T-helper 17 cell (primary cell): ENCODE measurements at regions not wholly inside any gene's neighbourhood (a gene's known extent, or its start where the extent isn't known, plus 50 kb on each side); places are given as distances from the start of the nearest gene placed in this dataset.
"Not testable (repeated sequence)": the region's sequence is repeated elsewhere in the genome, so short reads cannot be mapped to it uniquely, and the experiment has no call there.

ENCODE experiments used
- ATAC-seq: fragments of 150-1000 bp; cut with Tn5 transposase; 2 replicates; pipeline ENCODE4 v1.10.0; 2021; ENCODE audit warnings: mild to moderate bottlenecking, moderate library complexity
- DNase-seq, 3 donors: peaks; one replicate each; pipeline versions ENCODE4 v3.0.0 to v3.0.0-alpha.2; 2020 to 2021
- H3K9me3 ChIP-seq: one replicate; pipeline ENCODE4 v1.7.0; 2013; ENCODE audit warnings: low read length, mild to moderate bottlenecking; ENCODE audit not compliant: control insufficient read depth, poor library complexity, severe bottlenecking
- H3K27ac Mint-ChIP-seq: one replicate; pipeline ENCODE4 v1.8.0; 2022; ENCODE audit warnings: mild to moderate bottlenecking, moderate library complexity, mixed read lengths
- H3K27me3 Mint-ChIP-seq: one replicate; pipeline ENCODE4 v1.8.0; 2022; ENCODE audit warnings: mixed read lengths
- H3K36me3 Mint-ChIP-seq: one replicate; pipeline ENCODE4 v1.8.0; 2022; ENCODE audit warnings: low read depth, mixed read lengths
- H3K4me1 Mint-ChIP-seq: one replicate; pipeline ENCODE4 v1.8.0; 2022; ENCODE audit warnings: mild to moderate bottlenecking, mixed read lengths
- H3K4me3 Mint-ChIP-seq: one replicate; pipeline ENCODE4 v1.8.0; 2022; ENCODE audit warnings: mild to moderate bottlenecking, moderate library complexity, mixed read lengths

DNA sequence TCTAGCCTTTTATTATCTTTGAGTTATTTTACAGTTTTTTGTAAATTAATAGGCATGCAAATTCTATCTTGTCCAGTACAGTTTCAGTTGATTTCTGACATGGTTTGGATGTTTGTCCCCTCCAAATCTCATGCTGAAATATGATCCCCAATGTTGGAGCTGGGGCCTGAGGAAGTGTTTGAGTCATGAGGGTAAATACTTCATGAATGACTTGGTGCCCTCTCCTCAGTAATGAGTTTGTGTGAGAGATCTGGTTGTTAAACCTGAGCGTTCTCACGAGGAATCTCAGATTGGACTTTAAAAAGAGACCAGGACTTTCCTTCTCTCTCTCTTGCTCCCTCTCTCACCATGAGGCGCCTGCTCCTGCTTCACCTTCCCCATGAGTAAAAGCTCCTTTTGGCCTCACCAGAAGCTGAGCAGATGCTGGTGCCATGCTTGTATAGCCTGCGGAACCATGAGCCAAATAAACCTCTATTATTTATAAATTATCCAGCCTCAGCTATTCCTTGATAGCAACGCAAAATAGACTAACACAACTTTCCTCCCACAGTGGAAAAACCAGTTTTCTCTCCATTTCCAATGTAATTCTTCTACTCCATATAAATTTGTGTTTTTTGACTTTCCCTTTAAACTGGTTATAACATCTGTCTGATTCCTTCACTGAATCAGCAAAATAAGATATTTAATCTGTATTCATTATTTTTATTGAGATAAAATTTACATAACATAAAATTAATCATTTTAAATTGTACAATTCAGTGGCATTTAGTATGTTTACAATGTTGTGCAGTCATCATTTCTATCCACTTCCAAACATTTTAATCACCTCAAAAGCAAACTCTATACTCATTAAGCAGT lies 78.7 kb upstream of the PRSS16 start:
- Mint-ChIP-seq H3K27ac (peak overlapping the region; percentile 19), H3K4me1 (no peaks in the 10 kb centered on the region), H3K4me3 (no peak overlapping the region), H3K27me3 (no peaks in the 10 kb centered on the region), H3K36me3 (no peaks in the 10 kb centered on the region)
- ATAC-seq, result no peak
- H3K9me3 ChIP-seq, result no peaks in the 10 kb centered on the region
- no peak for DNase-seq

- not testable (repeated sequence) for H3K4me3 Mint-ChIP-seq, H3K36me3 Mint-ChIP-seq, H3K27ac Mint-ChIP-seq, H3K9me3 ChIP-seq, ATAC-seq, H3K27me3 Mint-ChIP-seq, DNase-seq, H3K4me1 Mint-ChIP-seq
Observed at GRCh38 chr6:27172524-27173231, 74.8 kb upstream of the PRSS16 start.

DNA sequence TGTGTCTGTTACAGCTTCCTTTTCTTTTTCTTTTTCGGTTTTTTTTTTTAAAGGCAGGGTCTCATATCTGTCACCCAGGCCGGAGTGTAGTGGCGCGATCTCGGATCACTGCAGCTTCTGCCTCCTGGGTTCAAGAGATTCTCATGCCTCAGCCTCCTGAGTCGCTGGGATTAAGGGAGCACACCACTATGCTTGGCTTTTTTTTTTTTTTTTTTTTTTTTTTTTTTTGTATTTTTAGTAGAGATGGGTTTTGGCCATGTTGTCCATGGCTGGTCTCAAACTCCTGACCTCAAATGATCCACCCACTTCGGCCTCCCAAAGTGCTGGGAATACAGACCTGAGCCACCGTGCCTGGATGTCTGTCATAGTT lies 74.3 kb upstream of the PRSS16 start:
- H3K4me3 Mint-ChIP-seq, DNase-seq, H3K36me3 Mint-ChIP-seq, ATAC-seq, H3K27me3 Mint-ChIP-seq, H3K9me3 ChIP-seq, H3K27ac Mint-ChIP-seq: not testable (repeated sequence)
- H3K4me1 Mint-ChIP-seq, result peaks cover 10% of the 10 kb centered on the region

- no peak for ATAC-seq
- no peak for DNase-seq
- Mint-ChIP-seq H3K27me3 (no peaks in the 10 kb centered on the region), H3K4me1 (peaks cover 13% of the 10 kb centered on the region), H3K27ac (peak overlapping the region; percentile 39), H3K36me3 (no peaks in the 10 kb centered on the region), H3K4me3 (no peak overlapping the region)
- H3K9me3 ChIP-seq, result no peaks in the 10 kb centered on the region
Observed at GRCh38 chr6:27174958-27175357, 72.5 kb upstream of the PRSS16 start.

GRCh38 chr6:27176096-27176495 lies 71.4 kb upstream of the PRSS16 start:
- H3K36me3 Mint-ChIP-seq, result no peaks in the 10 kb centered on the region
- H3K27me3 Mint-ChIP-seq, result no peaks in the 10 kb centered on the region
- H3K4me1 Mint-ChIP-seq, result peaks cover 13% of the 10 kb centered on the region
- peak overlapping the region; percentile 99 for H3K27ac Mint-ChIP-seq
- ATAC-seq (no peak), DNase-seq (no peak)
- no peaks in the 10 kb centered on the region for H3K9me3 ChIP-seq
- peak overlapping the region; percentile 80 for H3K4me3 Mint-ChIP-seq

GRCh38 chr6:27176523-27177484 lies 70.7 kb upstream of the PRSS16 start:
- H3K4me3 Mint-ChIP-seq, result peak overlapping the region; percentile 80
- no peaks in the 10 kb centered on the region for H3K36me3 Mint-ChIP-seq
- DNase-seq (peak; percentile 49 to 66 (median 53)), ATAC-seq (peak; percentile 64)
- H3K27ac Mint-ChIP-seq, result peak overlapping the region; percentile 99
- H3K27me3 Mint-ChIP-seq, result no peaks in the 10 kb centered on the region
- H3K9me3 ChIP-seq, result no peaks in the 10 kb centered on the region
- peaks cover 13% of the 10 kb centered on the region for H3K4me1 Mint-ChIP-seq

DNA sequence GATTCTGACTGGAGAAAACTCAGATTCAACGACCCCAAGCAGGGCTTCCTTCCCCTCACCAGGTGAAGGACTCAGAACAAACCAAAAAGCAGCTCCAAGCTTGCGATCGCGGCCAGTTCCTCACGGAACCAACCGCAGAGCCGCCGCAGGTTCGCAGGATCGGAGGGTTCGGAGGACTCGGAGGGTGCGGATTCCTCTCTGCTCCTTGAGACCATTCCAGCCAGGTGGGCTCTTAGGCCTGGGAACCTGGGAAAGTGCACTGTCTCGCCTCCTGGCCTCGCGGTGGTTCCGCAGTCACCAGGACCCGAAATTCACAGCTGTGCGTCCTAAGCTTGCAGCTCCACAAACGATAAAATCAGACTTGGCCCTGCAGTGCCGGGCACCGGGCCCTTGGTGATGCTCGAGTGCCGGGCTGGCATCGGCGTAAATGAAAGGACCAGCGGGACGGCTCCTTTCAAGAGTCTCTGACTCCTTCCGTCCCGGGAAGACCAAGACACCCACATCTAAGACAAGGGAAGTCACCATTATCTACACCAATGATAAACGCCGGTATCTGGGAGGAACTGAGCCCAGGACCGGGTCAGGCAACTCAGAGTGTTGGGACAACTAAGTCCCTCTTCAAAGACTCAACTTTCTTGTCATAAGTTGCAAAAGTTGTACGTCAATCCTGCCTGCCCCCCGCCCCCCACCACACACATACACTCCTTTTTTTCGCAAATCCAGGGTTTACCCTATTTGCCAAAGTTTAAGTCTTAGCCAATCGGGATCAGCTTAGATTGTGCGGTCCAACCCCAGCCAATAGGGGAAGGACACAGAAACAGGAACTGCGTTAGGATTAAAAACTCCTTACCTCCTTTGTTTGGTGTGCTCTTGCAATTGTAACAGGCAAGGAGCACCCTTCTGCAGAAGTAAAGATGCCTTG lies 69.8 kb upstream of the PRSS16 start:
- peak overlapping the region; percentile 99 for H3K27ac Mint-ChIP-seq
- ATAC-seq, result peak; percentile 80

GRCh38 chr6:27178407-27178730 lies 69.1 kb upstream of the PRSS16 start:
- peak overlapping the region; percentile 99 for H3K27ac Mint-ChIP-seq
- H3K9me3 ChIP-seq, result no peaks in the 10 kb centered on the region
- no peak for DNase-seq
- no peak for ATAC-seq
- peaks cover 13% of the 10 kb centered on the region for H3K4me1 Mint-ChIP-seq
- no peaks in the 10 kb centered on the region for H3K36me3 Mint-ChIP-seq
- peak overlapping the region; percentile 80 for H3K4me3 Mint-ChIP-seq
- H3K27me3 Mint-ChIP-seq, result no peaks in the 10 kb centered on the region

More for the DNA sequence above, 69.8 kb upstream of the PRSS16 start:
- no peaks in the 10 kb centered on the region for H3K9me3 ChIP-seq
- no peaks in the 10 kb centered on the region for H3K36me3 Mint-ChIP-seq
- H3K27me3 Mint-ChIP-seq, result no peaks in the 10 kb centered on the region
- peaks cover 13% of the 10 kb centered on the region for H3K4me1 Mint-ChIP-seq
- peak overlapping the region; percentile 80 for H3K4me3 Mint-ChIP-seq
- peak; percentile 42 to 53 (median 52) for DNase-seq

- no peaks in the 10 kb centered on the region for H3K36me3 Mint-ChIP-seq
- no peak overlapping the region for H3K27ac Mint-ChIP-seq
- ATAC-seq (no peak), DNase-seq (no peak)
- H3K27me3 Mint-ChIP-seq, result no peaks in the 10 kb centered on the region
- peak overlapping the region; percentile 80 for H3K4me3 Mint-ChIP-seq
- H3K4me1 Mint-ChIP-seq, result peaks cover 13% of the 10 kb centered on the region
- H3K9me3 ChIP-seq, result no peaks in the 10 kb centered on the region
Observed at GRCh38 chr6:27178860-27179259, 68.6 kb upstream of the PRSS16 start.

- Mint-ChIP-seq H3K4me3 (no peak overlapping the region), H3K4me1 (peaks cover 9% of the 10 kb centered on the region), H3K27me3 (no peaks in the 10 kb centered on the region), H3K27ac (no peak overlapping the region), H3K36me3 (no peaks in the 10 kb centered on the region)
- DNase-seq (no peak), ATAC-seq (no peak)
- H3K9me3 ChIP-seq, result no peaks in the 10 kb centered on the region
Observed at GRCh38 chr6:27183060-27183832, 64.3 kb upstream of the PRSS16 start.

DNA sequence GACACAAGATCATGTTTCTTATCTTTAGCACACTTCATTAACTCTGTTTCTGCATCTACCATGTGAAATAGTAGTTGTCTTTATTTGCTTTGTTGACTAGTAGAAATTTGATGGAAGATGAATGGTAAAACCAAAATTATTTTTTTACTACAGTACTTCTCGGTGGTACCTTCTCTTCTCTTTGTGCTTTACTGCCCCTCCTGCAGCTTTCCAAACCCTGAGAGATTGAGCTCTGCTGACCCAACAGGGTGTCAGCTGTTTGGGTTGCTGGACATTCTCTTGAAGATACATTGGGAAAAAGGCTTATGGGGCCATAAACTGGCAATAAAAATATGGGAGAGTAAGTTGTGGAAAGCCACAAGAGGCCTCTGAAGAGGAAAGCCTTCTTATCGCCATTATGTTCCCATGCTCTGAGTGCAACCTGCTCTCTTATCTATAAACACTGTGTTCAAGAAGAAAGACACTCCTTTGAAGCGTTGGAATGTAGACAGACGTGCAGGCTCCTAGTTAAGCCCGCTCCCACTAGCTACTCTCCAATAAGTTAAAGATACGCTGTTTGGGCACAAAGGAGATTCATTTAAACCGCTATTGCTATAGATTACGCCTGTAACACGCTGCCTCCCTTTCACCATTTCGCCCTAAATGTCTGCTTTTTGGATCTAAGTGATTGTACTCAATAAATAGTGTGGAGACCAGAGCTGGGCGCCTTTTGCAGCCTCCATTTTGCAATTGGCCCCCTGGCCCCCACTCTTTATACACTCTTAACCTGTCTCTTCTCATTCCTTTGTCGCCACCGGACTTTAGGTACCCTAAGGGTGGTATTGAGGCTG lies 60.1 kb upstream of the PRSS16 start:
- ATAC-seq (no peak), DNase-seq (no peak)
- Mint-ChIP-seq H3K4me1 (peaks cover 8% of the 10 kb centered on the region), H3K36me3 (no peaks in the 10 kb centered on the region), H3K27ac (peak overlapping the region; percentile 74), H3K4me3 (peak overlapping the region; percentile 97), H3K27me3 (peaks cover 3% of the 10 kb centered on the region)
- H3K9me3 ChIP-seq, result no peaks in the 10 kb centered on the region
